HEK293T (cell line): ENCODE measurements at regions not wholly inside any gene's neighbourhood (a gene's known extent, or its start where the extent isn't known, plus 50 kb on each side); places are given as distances from the start of the nearest gene placed in this dataset.

Experiments used
- BHLHE40 ChIP-seq: fragments of 450-650 bp; IDR thresholded peaks from 2 replicates; pipeline ENCODE4 v1.6.1; 2016; ENCODE audit warnings: mild to moderate bottlenecking, moderate library complexity, borderline replicate concordance
- ELF4 ChIP-seq: fragments of 450-650 bp; IDR thresholded peaks from 2 replicates; pipeline ENCODE4 v1.6.1; 2017; ENCODE audit warnings: antibody characterized with exemption
- FOXK2 ChIP-seq: fragments of 450-650 bp; IDR thresholded peaks from 2 replicates; pipeline ENCODE4 v1.6.1; 2016; ENCODE audit warnings: mild to moderate bottlenecking
- FOXM1 ChIP-seq: fragments of 450-650 bp; IDR thresholded peaks from 2 replicates; pipeline ENCODE4 v1.6.1; 2017; ENCODE audit warnings: mild to moderate bottlenecking, borderline replicate concordance
- NFRKB ChIP-seq: fragments of 450-650 bp; IDR thresholded peaks from 2 replicates; pipeline ENCODE4 v1.6.1; 2016; ENCODE audit warnings: mild to moderate bottlenecking, moderate library complexity
- PKNOX1 ChIP-seq: fragments of 450-650 bp; IDR thresholded peaks from 2 replicates; pipeline ENCODE4 v1.6.1; 2016
- SP1 ChIP-seq: fragments of 450-650 bp; IDR thresholded peaks from 2 replicates; pipeline ENCODE4 v1.6.1; 2017
- TARDBP ChIP-seq: fragments of 450-650 bp; IDR thresholded peaks from 2 replicates; pipeline ENCODE4 v1.6.1; 2016

DNA sequence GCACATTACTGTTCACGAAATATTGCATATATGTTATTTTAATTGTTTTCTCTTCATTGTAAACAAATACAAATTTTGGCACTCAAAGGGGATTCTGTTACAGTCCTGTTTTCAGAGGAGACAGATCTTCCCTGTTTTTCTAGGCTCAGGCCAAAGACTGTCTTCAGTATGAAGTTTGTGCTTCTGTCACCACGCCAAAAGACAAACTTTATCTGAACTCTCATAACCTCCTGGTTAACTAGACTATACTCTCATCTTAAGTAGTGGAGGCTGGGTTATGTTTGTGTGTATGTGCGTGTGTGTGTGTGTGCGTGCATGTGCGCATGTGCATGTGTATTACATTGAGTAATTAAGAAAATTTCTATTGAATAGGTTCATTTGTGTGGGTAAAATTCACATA lies 676.8 kb upstream of the HS3ST1 start:
- TF ChIP-seq FOXM1 (no peak), SP1 (no peak), FOXK2 (no peak), TARDBP (no peak), ELF4 (no peak), BHLHE40 (no peak), PKNOX1 (no peak), NFRKB (no peak)
